Peyer's patch (tissue), 4 donors: ENCODE measurements at regions not wholly inside any gene's neighbourhood (a gene's known extent, or its start where the extent isn't known, plus 50 kb on each side); places are given as distances from the start of the nearest gene placed in this dataset.

Source experiments
- POLR2A ChIP-seq, 2 donors: fragments of 450-650 bp; IDR thresholded peaks; one replicate each; pipeline ENCODE4 v1.5.1; 2017; ENCODE audit warnings: antibody characterized with exemption in 2 of 2, mild to moderate bottlenecking in 2 of 2, moderate library complexity in 2 of 2
- TF ChIP-seq, protein P1 (sequence below), 6 experiments: fragments of 450-650 bp in 4 of 6; fragments of 200-600 bp in 2 of 6; sonication (generic) in 1 of 6; IDR thresholded peaks; one replicate each; pipeline ENCODE4 v1.5.1; 2017 to 2019; ENCODE audit warnings: antibody characterized with exemption in 6 of 6, mild to moderate bottlenecking in 3 of 6, moderate library complexity in 1 of 6

GRCh38 chr14:96944297-96944696 is 147.1 kb downstream of the VRK1 start:
- TF ChIP-seq, protein P1, sequence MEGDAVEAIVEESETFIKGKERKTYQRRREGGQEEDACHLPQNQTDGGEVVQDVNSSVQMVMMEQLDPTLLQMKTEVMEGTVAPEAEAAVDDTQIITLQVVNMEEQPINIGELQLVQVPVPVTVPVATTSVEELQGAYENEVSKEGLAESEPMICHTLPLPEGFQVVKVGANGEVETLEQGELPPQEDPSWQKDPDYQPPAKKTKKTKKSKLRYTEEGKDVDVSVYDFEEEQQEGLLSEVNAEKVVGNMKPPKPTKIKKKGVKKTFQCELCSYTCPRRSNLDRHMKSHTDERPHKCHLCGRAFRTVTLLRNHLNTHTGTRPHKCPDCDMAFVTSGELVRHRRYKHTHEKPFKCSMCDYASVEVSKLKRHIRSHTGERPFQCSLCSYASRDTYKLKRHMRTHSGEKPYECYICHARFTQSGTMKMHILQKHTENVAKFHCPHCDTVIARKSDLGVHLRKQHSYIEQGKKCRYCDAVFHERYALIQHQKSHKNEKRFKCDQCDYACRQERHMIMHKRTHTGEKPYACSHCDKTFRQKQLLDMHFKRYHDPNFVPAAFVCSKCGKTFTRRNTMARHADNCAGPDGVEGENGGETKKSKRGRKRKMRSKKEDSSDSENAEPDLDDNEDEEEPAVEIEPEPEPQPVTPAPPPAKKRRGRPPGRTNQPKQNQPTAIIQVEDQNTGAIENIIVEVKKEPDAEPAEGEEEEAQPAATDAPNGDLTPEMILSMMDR (IDR thresholded peaks at IDR 0.05): no peak
- TF ChIP-seq POLR2A (IDR thresholded peaks at IDR 0.05): no peak
